Fibroblast of pulmonary artery (primary cell): ENCODE measurements at regions not wholly inside any gene's neighbourhood (a gene's known extent, or its start where the extent isn't known, plus 50 kb on each side); places are given as distances from the start of the nearest gene placed in this dataset.

ENCODE experiments used
- DNase-seq: peaks from one replicate; pipeline ENCODE4 v3.0.0-alpha.2; 2010; ENCODE audit warnings: low read depth
- H3K4me3 ChIP-seq: replicated peaks from 2 replicates; pipeline ENCODE4 v1.5.1; 2011; ENCODE audit warnings: low read depth, mild to moderate bottlenecking, control low read depth, low read length, moderate library complexity
- TF ChIP-seq, protein P1 (sequence below): IDR thresholded peaks from 2 replicates; pipeline ENCODE4 v1.5.1; 2011; ENCODE audit warnings: mild to moderate bottlenecking, control low read depth, low read length, inconsistent platforms; ENCODE audit errors: missing control alignments

DNA sequence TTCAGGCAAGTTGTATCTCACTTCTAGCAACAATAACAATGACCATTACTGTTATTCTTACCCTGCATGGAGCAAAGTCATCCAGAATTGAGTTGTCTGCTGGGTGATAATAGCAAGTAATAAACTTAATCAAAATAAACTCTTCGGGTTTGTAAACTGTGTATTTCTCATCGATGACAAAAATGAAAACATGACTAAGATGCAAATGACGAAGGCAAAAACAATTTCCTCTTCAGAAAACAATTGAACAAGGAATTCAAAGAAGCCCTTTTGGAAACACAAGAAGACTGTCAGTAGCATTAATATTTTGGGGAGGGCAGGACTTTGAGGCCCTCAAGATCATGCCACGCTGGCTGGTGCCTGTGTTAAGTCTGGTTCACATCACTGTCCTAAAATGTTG is 232.0 kb downstream of the BTG1 start:
- TF ChIP-seq, protein P1, sequence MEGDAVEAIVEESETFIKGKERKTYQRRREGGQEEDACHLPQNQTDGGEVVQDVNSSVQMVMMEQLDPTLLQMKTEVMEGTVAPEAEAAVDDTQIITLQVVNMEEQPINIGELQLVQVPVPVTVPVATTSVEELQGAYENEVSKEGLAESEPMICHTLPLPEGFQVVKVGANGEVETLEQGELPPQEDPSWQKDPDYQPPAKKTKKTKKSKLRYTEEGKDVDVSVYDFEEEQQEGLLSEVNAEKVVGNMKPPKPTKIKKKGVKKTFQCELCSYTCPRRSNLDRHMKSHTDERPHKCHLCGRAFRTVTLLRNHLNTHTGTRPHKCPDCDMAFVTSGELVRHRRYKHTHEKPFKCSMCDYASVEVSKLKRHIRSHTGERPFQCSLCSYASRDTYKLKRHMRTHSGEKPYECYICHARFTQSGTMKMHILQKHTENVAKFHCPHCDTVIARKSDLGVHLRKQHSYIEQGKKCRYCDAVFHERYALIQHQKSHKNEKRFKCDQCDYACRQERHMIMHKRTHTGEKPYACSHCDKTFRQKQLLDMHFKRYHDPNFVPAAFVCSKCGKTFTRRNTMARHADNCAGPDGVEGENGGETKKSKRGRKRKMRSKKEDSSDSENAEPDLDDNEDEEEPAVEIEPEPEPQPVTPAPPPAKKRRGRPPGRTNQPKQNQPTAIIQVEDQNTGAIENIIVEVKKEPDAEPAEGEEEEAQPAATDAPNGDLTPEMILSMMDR = no peak
- no peak for DNase-seq
- no peak overlapping the region for H3K4me3 ChIP-seq

DNA sequence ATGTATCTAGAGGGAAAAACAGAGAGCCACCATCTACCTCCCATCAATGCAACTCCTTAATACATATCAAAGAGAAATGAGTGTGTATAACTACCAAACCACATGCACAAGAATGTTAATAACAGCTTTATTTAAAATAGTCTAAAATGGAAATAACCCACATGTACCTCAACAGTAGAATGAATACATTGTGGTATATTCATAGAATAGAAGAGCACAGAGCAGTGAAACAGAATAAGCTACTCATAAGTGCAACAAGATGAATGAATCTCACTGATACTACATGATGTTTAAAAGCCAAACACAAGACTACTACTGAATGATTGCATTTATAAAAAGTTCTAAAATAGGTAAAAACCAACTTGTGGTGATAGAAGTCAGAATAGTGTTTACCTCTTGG is 232.5 kb downstream of the BTG1 start:
- TF ChIP-seq, protein P1 = no peak

DNA sequence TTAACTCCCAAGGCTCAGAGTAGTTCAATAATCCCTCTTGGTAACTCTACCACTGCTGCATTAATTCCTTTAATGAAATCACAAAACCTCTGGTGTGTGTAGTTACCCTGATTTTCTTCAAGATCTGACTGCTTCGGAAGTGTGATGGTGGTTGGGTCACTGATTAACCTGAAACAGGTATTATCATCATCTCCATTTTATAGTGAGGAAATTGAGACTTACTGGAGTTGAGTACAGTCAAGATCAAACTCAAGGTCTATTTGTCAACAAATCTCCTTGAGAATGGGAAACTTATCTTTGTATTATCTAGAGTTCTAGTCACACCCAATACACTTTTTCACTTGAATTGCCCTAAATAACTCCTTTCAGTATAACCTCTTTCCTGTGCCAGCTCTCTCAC is 233.5 kb downstream of the BTG1 start:
- H3K4me3 ChIP-seq = no peak overlapping the region
- TF ChIP-seq, protein P1 = no peak
- DNase-seq = no peak

More for the DNA sequence above, 232.5 kb downstream of the BTG1 start:
- H3K4me3 ChIP-seq = no peak overlapping the region
- no peak for DNase-seq

DNA sequence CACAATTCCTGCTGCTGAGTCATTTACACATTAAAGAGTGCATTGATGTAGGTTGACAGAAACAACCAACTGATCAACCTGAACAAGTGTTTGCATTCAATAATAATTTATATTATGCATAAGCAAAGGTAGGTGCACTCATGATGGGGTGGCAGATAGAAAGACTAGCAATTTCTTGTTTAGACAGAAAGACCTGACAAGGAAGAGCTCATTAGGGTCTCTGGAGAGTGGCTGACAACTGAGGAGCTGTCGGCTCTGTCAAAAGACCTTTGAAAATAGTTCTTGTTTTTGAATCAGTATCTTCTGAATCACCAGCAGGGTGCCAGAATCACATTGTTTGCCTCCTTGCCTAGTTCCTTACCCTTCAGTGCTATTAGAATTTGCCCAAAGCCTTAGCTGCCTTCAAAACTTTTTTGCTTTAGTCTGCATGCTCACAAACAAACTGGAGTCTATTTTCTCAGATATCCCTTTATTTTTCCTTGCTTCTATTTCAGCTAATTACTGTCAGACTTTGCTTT is 234.7 kb downstream of the BTG1 start:
- DNase-seq = no peak
- H3K4me3 ChIP-seq = no peak overlapping the region
- TF ChIP-seq, protein P1 = peak; percentile 2

DNA sequence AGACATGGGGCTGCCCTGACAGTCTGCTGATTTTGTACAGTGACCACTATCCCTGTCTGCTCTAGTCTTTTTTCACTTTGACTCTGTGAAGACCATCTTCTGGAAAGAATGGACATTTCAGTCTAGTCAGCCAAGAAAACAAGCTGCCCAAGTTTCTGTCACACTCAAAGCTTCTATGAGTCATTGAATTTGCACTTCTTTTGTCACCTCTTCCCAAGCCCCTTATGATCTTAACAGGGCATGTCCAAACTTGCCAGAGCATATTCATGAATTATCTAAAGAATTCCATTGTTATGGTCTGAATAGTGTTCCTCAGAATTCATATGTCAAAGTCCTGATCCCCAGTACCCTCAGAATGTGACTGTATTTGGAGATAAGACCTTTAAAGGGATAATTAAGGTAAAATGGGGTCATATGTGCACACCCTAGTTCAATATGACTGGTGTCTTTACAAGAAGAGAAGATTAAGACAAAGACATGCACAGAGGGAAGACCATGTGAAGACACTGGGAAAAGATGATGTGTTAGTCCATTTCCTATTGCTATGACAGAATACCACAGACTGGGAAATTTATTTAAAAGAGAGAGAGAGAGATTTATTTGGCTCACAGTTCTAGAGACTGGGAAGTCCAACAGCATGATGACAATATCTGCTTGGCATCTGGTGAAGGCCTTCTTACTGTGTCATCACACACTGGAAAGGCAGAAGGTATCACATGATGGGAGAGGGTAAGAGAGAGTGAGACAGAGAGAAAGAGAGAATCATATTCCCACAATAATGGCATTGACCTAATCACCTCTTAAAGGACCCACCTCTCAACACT is 242.6 kb downstream of the BTG1 start:
- H3K4me3 ChIP-seq = no peak overlapping the region
- TF ChIP-seq, protein P1 = no peak
- no peak for DNase-seq

DNA sequence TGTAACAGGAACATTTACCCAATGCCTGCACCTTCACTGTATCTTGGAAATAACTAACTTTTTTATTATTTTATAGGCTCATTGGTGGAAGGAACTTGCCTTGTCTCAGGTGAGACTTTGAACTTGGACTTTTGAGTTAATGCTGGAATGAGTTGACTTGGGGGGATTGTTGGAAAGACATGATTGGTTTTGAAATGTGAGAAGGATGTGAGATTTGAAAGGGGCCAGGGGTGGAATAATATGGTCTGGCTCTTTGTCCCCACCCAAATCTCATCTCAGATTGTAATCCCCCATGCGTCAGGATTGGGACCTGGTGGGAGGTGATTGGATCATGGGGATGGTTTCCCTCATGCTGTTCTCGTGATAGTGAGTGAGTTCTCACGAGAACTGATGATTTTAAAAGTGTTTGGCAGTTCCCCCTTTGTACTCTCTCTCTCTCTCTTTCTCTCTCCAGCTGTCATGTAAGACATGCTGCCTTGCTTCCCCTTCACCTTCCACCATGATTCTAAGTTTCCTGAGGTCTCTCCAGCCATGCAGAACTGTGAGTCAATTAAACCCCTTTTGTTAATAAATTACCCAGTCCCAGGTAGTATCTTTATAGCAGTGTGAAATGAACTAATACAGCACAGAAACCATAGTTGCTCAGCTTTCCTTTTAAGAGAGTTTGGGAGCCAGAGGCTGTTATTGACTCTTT is 244.1 kb downstream of the BTG1 start:
- DNase-seq = no peak
- TF ChIP-seq, protein P1 = no peak
- no peak overlapping the region for H3K4me3 ChIP-seq
